Erythroblast (primary cell): ENCODE measurements at regions not wholly inside any gene's neighbourhood (a gene's known extent, or its start where the extent isn't known, plus 50 kb on each side); places are given as distances from the start of the nearest gene placed in this dataset.

Experiments
- GATA1 ChIP-seq: IDR thresholded peaks from 2 replicates; pipeline ENCODE4 v1.6.1; 2011; ENCODE audit warnings: low read depth, mild to moderate bottlenecking, control low read depth, low read length, moderate library complexity
- POLR2A ChIP-seq: IDR thresholded peaks from 2 replicates; pipeline ENCODE4 v1.6.1; 2011; ENCODE audit warnings: mild to moderate bottlenecking, low read length

GRCh38 chr2:37469126-37469525 lies 124.7 kb downstream of the QPCT start:
- no peak for TF ChIP-seq POLR2A
- no peak for TF ChIP-seq GATA1
